Endodermal cell (in vitro differentiated cells): ENCODE measurements at regions not wholly inside any gene's neighbourhood (a gene's known extent, or its start where the extent isn't known, plus 50 kb on each side); places are given as distances from the start of the nearest gene placed in this dataset.
"Not testable (repeated sequence)": the region's sequence is repeated elsewhere in the genome, so short reads cannot be mapped to it uniquely, and the experiment has no call there.

Experiments
- DNase-seq: peaks from one replicate; pipeline ENCODE4 v3.0.0-alpha.2; 2017
- H3K27ac ChIP-seq: 2 replicates; pipeline ENCODE4 v1.5.1; 2013; ENCODE audit warnings: mild to moderate bottlenecking, low read depth, low read length, moderate library complexity
- H3K27me3 ChIP-seq: 2 replicates; pipeline ENCODE4 v1.6.1; 2013; ENCODE audit warnings: mild to moderate bottlenecking, low read length, moderate library complexity; ENCODE audit not compliant: insufficient read depth, control insufficient read depth, poor library complexity, severe bottlenecking
- H3K36me3 ChIP-seq: 2 replicates; pipeline ENCODE4 v1.7.0; 2013; ENCODE audit warnings: mild to moderate bottlenecking, low read length, moderate library complexity; ENCODE audit not compliant: control insufficient read depth, insufficient read depth
- H3K4me1 ChIP-seq: one replicate; pipeline ENCODE4 v1.7.0; 2013; ENCODE audit warnings: low read length; ENCODE audit not compliant: control insufficient read depth, insufficient read depth
- H3K4me3 ChIP-seq: 2 replicates; pipeline ENCODE4 v1.5.1; 2013; ENCODE audit warnings: mild to moderate bottlenecking, low read length, moderate library complexity
- H3K9ac ChIP-seq: 2 replicates; pipeline ENCODE4 v1.6.1; 2013; ENCODE audit warnings: mild to moderate bottlenecking, low read length, moderate library complexity; ENCODE audit not compliant: poor library complexity, severe bottlenecking; ENCODE audit errors: extremely low read depth
- H3K9me3 ChIP-seq: 2 replicates; pipeline ENCODE4 v1.6.1; 2013; ENCODE audit warnings: mild to moderate bottlenecking, low read length, moderate library complexity; ENCODE audit not compliant: control insufficient read depth
- H3K27ac Mint-ChIP-seq: 2 replicates; pipeline ENCODE4 v1.8.0; 2020; ENCODE audit warnings: mixed read lengths
- H3K27me3 Mint-ChIP-seq: 2 replicates; pipeline ENCODE4 v1.8.0; 2021; ENCODE audit warnings: mild to moderate bottlenecking, mixed read lengths; ENCODE audit not compliant: insufficient read depth
- H3K36me3 Mint-ChIP-seq: 2 replicates; pipeline ENCODE4 v1.8.0; 2020; ENCODE audit warnings: low read depth, mixed read lengths
- H3K4me1 Mint-ChIP-seq: 2 replicates; pipeline ENCODE4 v1.8.0; 2020; ENCODE audit warnings: mixed read lengths
- H3K4me3 Mint-ChIP-seq: 2 replicates; pipeline ENCODE4 v1.8.0; 2020; ENCODE audit warnings: mild to moderate bottlenecking, moderate library complexity, mixed read lengths
- H3K9me3 Mint-ChIP-seq: 2 replicates; pipeline ENCODE4 v1.8.0; 2020; ENCODE audit warnings: mild to moderate bottlenecking, mixed read lengths
- WGBS, 2 experiments: methylation state at CpG; one replicate each; pipeline versions ENCODE4 v1.1.5 to v1.1.7; 2013; ENCODE audit warnings: missing lambda C conversion rate in 2 of 2, mixed read lengths in 1 of 2; ENCODE audit not compliant: insufficient coverage in 1 of 2, insufficient read length in 1 of 2; 5-methylcytosine and 5-hydroxymethylcytosine counted together
- TF ChIP-seq, protein P1 (sequence below): fragments of 200-600 bp; sonication (generic); conservative IDR thresholded peaks from 2 replicates; pipeline ENCODE4 v1.5.0; 2021; ENCODE audit warnings: antibody characterized with exemption, mild to moderate bottlenecking

DNA sequence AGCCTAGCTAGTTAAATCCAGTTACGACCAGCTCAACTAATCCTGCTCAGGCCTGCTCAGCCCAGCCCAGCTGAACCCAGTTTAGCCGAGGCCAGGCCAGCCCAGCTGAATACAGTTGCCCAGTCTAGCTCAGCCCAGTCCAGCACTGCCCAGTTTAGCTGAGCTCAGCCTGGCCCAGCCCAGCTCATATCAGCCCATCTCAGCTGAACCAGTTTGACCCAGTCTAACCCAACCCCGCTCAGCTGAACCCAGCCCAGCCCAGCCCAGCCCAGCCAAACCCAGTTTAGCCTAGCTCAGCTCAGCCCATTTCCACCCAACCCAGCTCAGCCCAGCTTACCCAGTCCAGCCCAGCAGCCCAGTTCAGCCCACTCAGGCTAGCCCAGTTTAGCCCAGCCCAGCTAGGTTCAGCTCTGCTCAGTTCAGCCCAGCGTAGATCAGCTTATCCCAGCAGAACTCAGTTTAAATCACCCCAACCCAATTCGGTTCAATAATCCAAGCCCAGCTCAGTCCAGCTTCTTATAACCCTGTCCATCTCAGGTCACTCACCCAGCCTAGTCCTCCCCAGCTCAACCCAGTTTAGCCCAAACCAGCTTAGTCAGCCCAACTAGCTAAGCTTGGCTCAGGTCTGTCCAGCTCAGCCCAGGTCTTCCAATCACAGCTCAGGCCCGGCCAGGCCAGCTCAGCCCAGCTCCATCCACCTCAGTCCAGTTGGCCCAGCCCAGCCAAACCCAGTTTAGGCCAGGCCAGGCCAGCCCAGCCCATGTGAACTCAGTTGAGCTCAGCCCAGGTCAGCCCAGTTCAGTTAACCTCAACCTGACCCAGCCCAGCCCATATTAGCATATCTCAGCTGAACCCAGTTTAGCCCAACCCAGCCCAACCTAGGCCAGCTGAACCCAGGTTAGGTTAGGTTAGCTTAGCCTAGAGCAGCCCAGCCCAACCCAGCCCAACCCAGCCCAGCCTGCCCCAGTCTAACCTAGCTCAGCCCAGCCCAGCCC is 76.7 kb downstream of the TMEM121 start:
- no peak overlapping the region for H3K4me3 Mint-ChIP-seq
- Histone ChIP-seq H3K36me3 (no peaks in the 10 kb centered on the region), H3K4me1 (no peaks in the 10 kb centered on the region), H3K27me3 (no peaks in the 10 kb centered on the region), H3K9ac (no peak overlapping the region), H3K4me3 (no peak overlapping the region), H3K9me3 (no peaks in the 10 kb centered on the region), H3K27ac (no peak overlapping the region)
- no peak overlapping the region for H3K27ac Mint-ChIP-seq
- 47 to 67% methylated on average over 4 to 6 of the region's 6 CpGs for WGBS, 2 experiments
- no peaks in the 10 kb centered on the region for H3K4me1 Mint-ChIP-seq
- no peak for DNase-seq
- peaks cover 63% of the 10 kb centered on the region for H3K9me3 Mint-ChIP-seq
- H3K27me3 Mint-ChIP-seq = no peaks in the 10 kb centered on the region
- peaks cover 3% of the 10 kb centered on the region for H3K36me3 Mint-ChIP-seq
- TF ChIP-seq, protein P1, sequence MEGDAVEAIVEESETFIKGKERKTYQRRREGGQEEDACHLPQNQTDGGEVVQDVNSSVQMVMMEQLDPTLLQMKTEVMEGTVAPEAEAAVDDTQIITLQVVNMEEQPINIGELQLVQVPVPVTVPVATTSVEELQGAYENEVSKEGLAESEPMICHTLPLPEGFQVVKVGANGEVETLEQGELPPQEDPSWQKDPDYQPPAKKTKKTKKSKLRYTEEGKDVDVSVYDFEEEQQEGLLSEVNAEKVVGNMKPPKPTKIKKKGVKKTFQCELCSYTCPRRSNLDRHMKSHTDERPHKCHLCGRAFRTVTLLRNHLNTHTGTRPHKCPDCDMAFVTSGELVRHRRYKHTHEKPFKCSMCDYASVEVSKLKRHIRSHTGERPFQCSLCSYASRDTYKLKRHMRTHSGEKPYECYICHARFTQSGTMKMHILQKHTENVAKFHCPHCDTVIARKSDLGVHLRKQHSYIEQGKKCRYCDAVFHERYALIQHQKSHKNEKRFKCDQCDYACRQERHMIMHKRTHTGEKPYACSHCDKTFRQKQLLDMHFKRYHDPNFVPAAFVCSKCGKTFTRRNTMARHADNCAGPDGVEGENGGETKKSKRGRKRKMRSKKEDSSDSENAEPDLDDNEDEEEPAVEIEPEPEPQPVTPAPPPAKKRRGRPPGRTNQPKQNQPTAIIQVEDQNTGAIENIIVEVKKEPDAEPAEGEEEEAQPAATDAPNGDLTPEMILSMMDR = no peak

DNA sequence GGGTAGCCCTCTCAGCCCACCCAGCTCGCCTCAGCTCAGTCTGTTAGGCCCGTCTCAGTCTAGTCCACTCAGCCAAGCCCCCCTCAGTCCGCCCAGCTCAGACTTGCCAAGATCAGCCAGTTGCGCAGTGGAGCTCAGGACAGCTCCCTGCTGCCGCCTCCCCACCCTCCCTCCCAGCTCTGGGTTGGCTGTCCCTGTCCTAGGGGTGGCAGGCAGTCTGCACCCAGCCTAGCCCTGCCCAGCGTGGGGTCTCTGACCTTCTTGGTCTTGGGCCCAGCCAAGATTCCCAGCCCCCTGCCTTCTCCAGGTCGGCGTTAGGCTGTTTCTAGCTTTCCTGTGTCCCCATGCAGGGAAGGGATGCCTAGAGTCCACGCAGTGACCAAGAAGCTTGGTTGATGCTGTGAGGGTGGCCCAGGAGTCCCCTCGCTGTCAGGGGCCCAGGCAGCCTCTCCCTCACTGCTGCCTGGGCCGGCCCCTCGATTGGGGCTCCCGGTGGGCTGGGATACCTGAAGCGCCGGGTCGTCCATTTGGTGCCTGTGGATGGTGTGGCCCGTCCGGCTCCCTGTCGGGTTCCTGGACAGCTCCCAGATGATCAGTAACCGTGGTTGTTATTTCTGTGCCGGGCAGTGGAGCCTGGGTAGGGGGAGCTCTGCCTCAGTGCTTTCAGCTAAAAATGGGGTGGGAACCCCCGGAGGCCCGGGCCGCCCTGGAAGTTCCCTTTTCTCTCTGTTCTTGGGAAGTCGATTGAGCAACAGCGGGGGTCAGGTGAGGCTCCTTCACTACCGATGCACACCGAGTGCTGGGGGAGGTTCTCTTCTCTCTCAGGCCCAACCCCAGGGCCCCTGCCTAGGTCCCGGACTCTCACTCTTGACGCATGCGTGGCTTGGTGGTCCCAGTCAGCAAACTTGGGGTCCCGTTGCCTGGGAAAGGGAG is 78.4 kb downstream of the TMEM121 start:
- peaks cover 54% of the 10 kb centered on the region for H3K9me3 Mint-ChIP-seq
- H3K4me1 Mint-ChIP-seq, H3K36me3 Mint-ChIP-seq, H3K4me3 ChIP-seq, H3K4me3 Mint-ChIP-seq, H3K27me3 ChIP-seq, DNase-seq, H3K27ac ChIP-seq, H3K9me3 ChIP-seq, H3K36me3 ChIP-seq, H3K9ac ChIP-seq, H3K27ac Mint-ChIP-seq, H3K4me1 ChIP-seq, H3K27me3 Mint-ChIP-seq: not testable (repeated sequence)
- WGBS, 2 experiments = 86 to 88% methylated on average over 14 to 27 of the region's 32 CpGs

DNA sequence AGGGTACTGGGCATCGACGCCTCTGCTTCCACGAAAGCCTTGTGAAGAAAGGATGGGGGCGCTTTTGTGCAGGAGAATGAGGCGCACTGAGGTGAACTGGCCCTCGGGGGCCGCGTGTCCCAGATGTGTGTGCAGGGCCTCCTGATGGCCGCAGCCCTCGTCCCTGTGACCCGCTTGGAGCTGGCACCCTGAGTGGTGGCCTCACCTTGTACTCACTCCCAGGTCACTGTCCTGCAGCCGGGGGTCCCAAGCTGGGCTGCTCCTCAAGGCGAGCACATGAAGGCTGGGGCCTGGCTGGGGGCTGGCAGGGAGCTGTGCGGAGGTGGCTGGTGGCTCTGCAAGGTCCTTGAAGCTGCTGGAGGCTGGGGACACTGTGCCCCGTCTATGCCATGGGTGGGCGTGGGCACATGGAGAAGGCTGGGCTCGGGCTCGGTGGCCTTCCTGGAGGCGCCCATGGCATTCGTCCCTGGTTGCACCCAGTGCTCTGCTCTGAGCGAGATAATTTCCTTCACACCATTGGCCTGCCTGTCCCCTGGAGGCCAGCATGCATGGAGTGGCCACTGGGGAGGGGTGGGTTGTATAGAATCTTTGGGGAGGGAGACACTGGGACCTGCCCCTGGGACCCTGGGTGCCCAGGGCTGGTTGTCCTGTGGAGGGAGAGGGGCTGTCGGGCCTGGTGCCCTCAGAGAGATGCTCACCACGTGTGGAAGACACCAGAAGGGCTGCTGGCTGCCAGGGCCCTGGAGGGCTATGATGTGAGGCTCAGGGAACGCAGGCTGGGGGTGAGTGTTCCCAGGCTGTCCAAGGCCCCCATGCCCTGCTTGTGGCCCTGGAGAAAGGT is 79.3 kb downstream of the TMEM121 start:
- H3K27ac ChIP-seq = no peak overlapping the region
- Mint-ChIP-seq H3K36me3 (peaks cover 3% of the 10 kb centered on the region), H3K4me1 (no peaks in the 10 kb centered on the region), H3K27ac (no peak overlapping the region), H3K9me3 (peaks cover 47% of the 10 kb centered on the region), H3K4me3 (no peak overlapping the region), H3K27me3 (no peaks in the 10 kb centered on the region)
- TF ChIP-seq, protein P1 = no peak
- no peak overlapping the region for H3K4me3 ChIP-seq
- no peak overlapping the region for H3K9ac ChIP-seq
- H3K9me3 ChIP-seq = no peaks in the 10 kb centered on the region
- H3K27me3 ChIP-seq = no peaks in the 10 kb centered on the region
- WGBS, 2 experiments = 80 to 85% methylated on average over 14 to 24 of the region's 24 CpGs
- H3K36me3 ChIP-seq = no peaks in the 10 kb centered on the region
- H3K4me1 ChIP-seq = no peaks in the 10 kb centered on the region
- DNase-seq = no peak

DNA sequence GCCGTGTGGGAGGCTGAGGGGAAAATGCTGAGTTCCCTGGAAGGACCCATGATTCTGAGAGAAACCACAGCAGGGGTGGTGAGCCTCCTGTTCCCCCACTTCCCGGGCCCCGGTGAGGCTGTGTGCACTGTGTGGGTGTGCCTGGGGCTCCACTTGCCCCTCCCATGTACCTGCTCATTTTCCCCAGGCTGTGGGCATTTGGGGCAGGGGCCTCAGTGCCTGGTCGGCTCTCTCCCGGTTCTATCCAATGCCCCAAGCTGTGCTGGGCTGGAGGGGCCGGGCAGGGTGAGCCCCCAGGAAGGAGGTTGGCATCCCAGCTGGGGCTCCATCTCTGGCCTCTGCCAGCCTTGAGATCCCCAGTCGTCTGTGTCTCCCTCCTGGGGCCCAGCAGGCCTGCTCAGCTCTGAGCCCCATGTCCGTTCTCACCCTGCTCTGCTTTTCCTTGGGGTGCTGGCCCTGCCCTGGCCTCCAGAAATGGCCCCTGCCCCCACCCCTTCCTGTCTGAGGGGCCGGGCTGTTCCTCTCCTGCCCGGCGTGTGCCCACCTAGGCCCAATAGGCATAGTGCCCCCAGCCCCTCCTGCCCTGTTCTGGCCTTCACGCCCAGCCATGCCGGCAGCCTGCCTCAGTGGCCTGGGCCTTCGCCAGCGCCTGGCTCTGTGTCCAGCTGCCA is 80.1 kb downstream of the TMEM121 start:
- WGBS, 2 experiments = 77 to 79% methylated on average over 3 to 8 of the region's 15 CpGs
- H3K36me3 Mint-ChIP-seq, H3K27ac Mint-ChIP-seq, H3K27me3 ChIP-seq, H3K27ac ChIP-seq, DNase-seq, H3K4me3 Mint-ChIP-seq, H3K9ac ChIP-seq, H3K4me1 ChIP-seq, H3K36me3 ChIP-seq, H3K9me3 ChIP-seq, H3K4me1 Mint-ChIP-seq, H3K4me3 ChIP-seq, H3K27me3 Mint-ChIP-seq: not testable (repeated sequence)
- peaks cover 39% of the 10 kb centered on the region for H3K9me3 Mint-ChIP-seq
